Suprapubic skin (tissue), 4 donors: ENCODE measurements at regions not wholly inside any gene's neighbourhood (a gene's known extent, or its start where the extent isn't known, plus 50 kb on each side); places are given as distances from the start of the nearest gene placed in this dataset.

Source experiments
- DNase-seq, 2 donors: peaks; one replicate each; pipeline ENCODE4 v3.0.0-alpha.2; 2019; ENCODE audit warnings: low spot score in 2 of 2
- H3K27ac ChIP-seq: fragments of 200-600 bp; sonication (generic); one replicate; pipeline ENCODE4 v1.5.1; 2019
- H3K27me3 ChIP-seq: fragments of 200-600 bp; sonication (generic); one replicate; pipeline ENCODE4 v1.5.1; 2019
- H3K36me3 ChIP-seq: fragments of 200-600 bp; sonication (generic); one replicate; pipeline ENCODE4 v1.5.1; 2019
- H3K4me1 ChIP-seq: fragments of 200-600 bp; sonication (generic); one replicate; pipeline ENCODE4 v1.5.1; 2019
- H3K4me3 ChIP-seq: fragments of 200-600 bp; sonication (generic); one replicate; pipeline ENCODE4 v1.5.1; 2019; ENCODE audit warnings: mild to moderate bottlenecking
- H3K9me3 ChIP-seq: fragments of 200-600 bp; sonication (generic); one replicate; pipeline ENCODE4 v1.5.1; 2019
- CTCF ChIP-seq, 2 donors: fragments of 200-600 bp in 1 of 2; fragments of 450-650 bp in 1 of 2; sonication (generic) in 1 of 2; IDR thresholded peaks; one replicate each; pipeline ENCODE4 v1.5.1; 2016 to 2019; ENCODE audit warnings: antibody characterized with exemption in 2 of 2, mild to moderate bottlenecking in 1 of 2, moderate library complexity in 1 of 2
- EP300 ChIP-seq: sonication (generic); formaldehyde crosslinking; IDR thresholded peaks from one replicate; pipeline ENCODE4 v1.6.1; 2017; ENCODE audit warnings: antibody characterized with exemption
- POLR2A ChIP-seq, 2 donors: fragments of 450-650 bp; IDR thresholded peaks; one replicate each; pipeline ENCODE4 v1.6.1; 2017; ENCODE audit warnings: antibody characterized with exemption in 2 of 2, mild to moderate bottlenecking in 2 of 2, moderate library complexity in 2 of 2
- POLR2AphosphoS5 ChIP-seq, 3 donors: sonication (generic); formaldehyde crosslinking; IDR thresholded peaks; one replicate each; pipeline ENCODE4 v1.6.1; 2017; ENCODE audit warnings: antibody characterized with exemption in 3 of 3
- WGBS: methylation state at CpG from one replicate; pipeline ENCODE4 v1.1.5; 2018; 5-methylcytosine and 5-hydroxymethylcytosine counted together

GRCh38 chr6:33878562-33878961 lies 74.8 kb upstream of the MLN start:
- Histone ChIP-seq H3K27ac (no peak overlapping the region), H3K4me1 (peaks cover 7% of the 10 kb centered on the region), H3K36me3 (no peaks in the 10 kb centered on the region), H3K4me3 (no peak overlapping the region), H3K9me3 (no peaks in the 10 kb centered on the region), H3K27me3 (peaks cover 20% of the 10 kb centered on the region)
- 89% methylated on average over 4 of the region's 4 CpGs for WGBS
- no peak for DNase-seq
- TF ChIP-seq POLR2AphosphoS5 (IDR thresholded peaks at IDR 0.05), result no peak
- TF ChIP-seq POLR2A (IDR thresholded peaks at IDR 0.05), result no peak
- TF ChIP-seq EP300, result no peak
- TF ChIP-seq CTCF (IDR thresholded peaks at IDR 0.05), result no peak

- Histone ChIP-seq H3K27ac (no peak overlapping the region), H3K4me3 (no peak overlapping the region), H3K4me1 (peaks cover 7% of the 10 kb centered on the region), H3K9me3 (no peaks in the 10 kb centered on the region), H3K27me3 (peaks cover 20% of the 10 kb centered on the region), H3K36me3 (no peaks in the 10 kb centered on the region)
- no peak for DNase-seq
- WGBS, result 72% methylated on average over 7 of the region's 7 CpGs
- TF ChIP-seq POLR2AphosphoS5 (IDR thresholded peaks at IDR 0.05), result no peak
- TF ChIP-seq CTCF (IDR thresholded peaks at IDR 0.05), result no peak
- no peak for TF ChIP-seq POLR2A (IDR thresholded peaks at IDR 0.05)
- no peak for TF ChIP-seq EP300
These were observed 74.3 kb upstream of the MLN start for GRCh38 chr6:33877982-33878535.

GRCh38 chr6:33875696-33876095 lies 71.9 kb upstream of the MLN start:
- DNase-seq, result no peak
- Histone ChIP-seq H3K4me3 (no peak overlapping the region), H3K27me3 (peaks cover 18% of the 10 kb centered on the region), H3K4me1 (no peaks in the 10 kb centered on the region), H3K27ac (no peak overlapping the region), H3K36me3 (no peaks in the 10 kb centered on the region), H3K9me3 (no peaks in the 10 kb centered on the region)
- WGBS, result 92% methylated on average over 5 of the region's 5 CpGs
- TF ChIP-seq POLR2AphosphoS5 (IDR thresholded peaks at IDR 0.05) (no peak), POLR2A (IDR thresholded peaks at IDR 0.05) (no peak), EP300 (no peak), CTCF (IDR thresholded peaks at IDR 0.05) (no peak)

DNA sequence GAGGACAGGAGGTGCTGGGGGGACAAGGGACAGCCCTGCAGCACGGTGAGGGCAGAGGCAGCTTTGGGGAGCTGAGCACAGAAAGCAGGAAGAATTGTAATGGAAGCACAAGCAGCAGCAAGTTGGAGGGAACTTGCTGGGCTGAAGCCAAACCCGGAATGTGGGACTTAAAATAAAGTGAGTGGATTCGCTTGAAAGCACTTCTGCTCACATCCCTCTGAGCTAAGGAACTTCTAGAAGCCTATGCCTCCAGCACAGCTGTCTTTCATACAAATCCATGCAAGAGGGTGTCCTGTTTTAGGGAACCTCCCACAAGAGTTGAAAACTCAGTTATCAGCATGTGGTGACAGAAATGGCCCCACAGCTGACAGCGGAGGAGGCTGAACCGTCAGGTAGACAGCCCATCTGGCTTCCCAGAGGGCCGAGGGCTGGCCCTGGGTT lies 71.4 kb upstream of the MLN start:
- Histone ChIP-seq H3K27me3 (peaks cover 22% of the 10 kb centered on the region), H3K9me3 (no peaks in the 10 kb centered on the region), H3K36me3 (no peaks in the 10 kb centered on the region), H3K4me1 (no peaks in the 10 kb centered on the region), H3K27ac (no peak overlapping the region), H3K4me3 (no peak overlapping the region)
- TF ChIP-seq EP300 (no peak), POLR2AphosphoS5 (IDR thresholded peaks at IDR 0.05) (no peak), CTCF (IDR thresholded peaks at IDR 0.05) (no peak), POLR2A (IDR thresholded peaks at IDR 0.05) (no peak)
- WGBS, result 51% methylated on average over 6 of the region's 6 CpGs
- DNase-seq, result no peak

DNA sequence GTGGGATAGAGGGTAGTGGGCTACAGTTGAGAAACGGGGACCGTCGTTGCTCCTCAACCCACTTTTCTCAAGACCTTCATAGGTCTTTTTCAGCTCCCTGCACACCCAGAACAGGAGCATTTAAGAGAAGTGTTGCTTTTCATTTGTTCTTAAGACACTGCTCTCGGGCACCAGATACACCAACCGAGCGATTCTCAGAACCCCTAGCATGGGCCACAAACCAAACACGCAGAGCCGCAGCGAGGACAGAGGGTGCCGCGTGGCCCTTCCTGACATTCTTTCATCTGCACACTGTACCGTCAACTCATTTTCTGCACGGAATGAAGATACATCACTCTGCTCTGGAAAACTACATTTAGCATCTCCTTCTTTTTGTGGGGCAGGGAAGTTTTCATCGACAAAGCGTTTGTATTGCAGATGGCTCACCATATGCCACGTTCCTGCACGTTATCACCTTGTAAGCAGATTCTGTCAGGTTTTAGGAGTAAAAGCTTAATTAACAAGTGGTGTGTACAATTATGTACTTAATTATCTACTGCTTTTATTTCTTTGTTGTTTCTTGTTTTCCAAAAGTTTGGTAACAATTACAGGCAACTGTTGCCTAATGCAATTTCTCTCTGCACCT lies 70.4 kb upstream of the MLN start:
- Histone ChIP-seq H3K27ac (no peak overlapping the region), H3K9me3 (no peaks in the 10 kb centered on the region), H3K27me3 (peaks cover 22% of the 10 kb centered on the region), H3K4me1 (no peaks in the 10 kb centered on the region), H3K36me3 (no peaks in the 10 kb centered on the region), H3K4me3 (no peak overlapping the region)
- TF ChIP-seq POLR2A (IDR thresholded peaks at IDR 0.05), result no peak
- TF ChIP-seq CTCF (IDR thresholded peaks at IDR 0.05), result no peak
- TF ChIP-seq EP300, result no peak
- TF ChIP-seq POLR2AphosphoS5 (IDR thresholded peaks at IDR 0.05), result no peak
- 88% methylated on average over 17 of the region's 17 CpGs for WGBS
- DNase-seq, result no peak
